Epithelial cell of esophagus (primary cell): ENCODE measurements at regions not wholly inside any gene's neighbourhood (a gene's known extent, or its start where the extent isn't known, plus 50 kb on each side); places are given as distances from the start of the nearest gene placed in this dataset.

Experiments
- DNase-seq: peaks from one replicate; pipeline ENCODE4 v3.0.0; 2010; ENCODE audit warnings: low read depth
- H3K4me3 ChIP-seq: 2 replicates; pipeline ENCODE4 v1.5.1; 2011; ENCODE audit warnings: mild to moderate bottlenecking, low read length, control low read depth
- TF ChIP-seq, protein P1 (sequence below): IDR thresholded peaks from 2 replicates; pipeline ENCODE4 v1.5.1; 2011; ENCODE audit warnings: low read depth, mild to moderate bottlenecking, low read length, control low read depth, inconsistent platforms; ENCODE audit not compliant: insufficient read depth; ENCODE audit errors: missing control alignments

GRCh38 chrX:39883666-39884065, 214.1 kb downstream of the BCOR start:
- no peak for DNase-seq
- TF ChIP-seq, protein P1, sequence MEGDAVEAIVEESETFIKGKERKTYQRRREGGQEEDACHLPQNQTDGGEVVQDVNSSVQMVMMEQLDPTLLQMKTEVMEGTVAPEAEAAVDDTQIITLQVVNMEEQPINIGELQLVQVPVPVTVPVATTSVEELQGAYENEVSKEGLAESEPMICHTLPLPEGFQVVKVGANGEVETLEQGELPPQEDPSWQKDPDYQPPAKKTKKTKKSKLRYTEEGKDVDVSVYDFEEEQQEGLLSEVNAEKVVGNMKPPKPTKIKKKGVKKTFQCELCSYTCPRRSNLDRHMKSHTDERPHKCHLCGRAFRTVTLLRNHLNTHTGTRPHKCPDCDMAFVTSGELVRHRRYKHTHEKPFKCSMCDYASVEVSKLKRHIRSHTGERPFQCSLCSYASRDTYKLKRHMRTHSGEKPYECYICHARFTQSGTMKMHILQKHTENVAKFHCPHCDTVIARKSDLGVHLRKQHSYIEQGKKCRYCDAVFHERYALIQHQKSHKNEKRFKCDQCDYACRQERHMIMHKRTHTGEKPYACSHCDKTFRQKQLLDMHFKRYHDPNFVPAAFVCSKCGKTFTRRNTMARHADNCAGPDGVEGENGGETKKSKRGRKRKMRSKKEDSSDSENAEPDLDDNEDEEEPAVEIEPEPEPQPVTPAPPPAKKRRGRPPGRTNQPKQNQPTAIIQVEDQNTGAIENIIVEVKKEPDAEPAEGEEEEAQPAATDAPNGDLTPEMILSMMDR = no peak
- H3K4me3 ChIP-seq = no peak overlapping the region

DNA sequence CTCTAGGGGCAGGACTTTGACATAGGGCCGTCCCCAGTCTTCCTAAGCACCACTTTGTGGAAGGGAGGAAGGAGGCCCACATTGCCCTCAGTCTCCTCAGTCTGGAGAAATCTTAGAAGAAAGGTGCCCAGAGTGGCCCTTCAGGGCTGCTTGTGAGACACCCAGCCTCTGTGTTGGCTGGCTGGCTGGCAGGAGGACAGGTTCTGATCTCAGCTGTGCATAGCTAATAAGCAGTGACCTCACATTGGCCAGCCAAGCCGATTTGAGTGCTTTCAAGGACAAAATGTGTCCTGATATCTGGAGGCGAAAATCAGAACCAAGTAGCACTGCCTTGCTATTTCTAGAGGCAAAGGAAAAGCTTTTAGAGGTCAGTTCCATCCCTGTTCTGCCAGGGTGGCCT, 211.5 kb downstream of the BCOR start:
- no peak for DNase-seq
- H3K4me3 ChIP-seq = no peak overlapping the region
- TF ChIP-seq, protein P1 = no peak

GRCh38 chrX:39888730-39889129, 209.0 kb downstream of the BCOR start:
- no peak overlapping the region for H3K4me3 ChIP-seq
- DNase-seq = no peak
- TF ChIP-seq, protein P1 = no peak

GRCh38 chrX:39889704-39890103, 208.1 kb downstream of the BCOR start:
- TF ChIP-seq, protein P1 = no peak
- no peak for DNase-seq
- no peak overlapping the region for H3K4me3 ChIP-seq

DNA sequence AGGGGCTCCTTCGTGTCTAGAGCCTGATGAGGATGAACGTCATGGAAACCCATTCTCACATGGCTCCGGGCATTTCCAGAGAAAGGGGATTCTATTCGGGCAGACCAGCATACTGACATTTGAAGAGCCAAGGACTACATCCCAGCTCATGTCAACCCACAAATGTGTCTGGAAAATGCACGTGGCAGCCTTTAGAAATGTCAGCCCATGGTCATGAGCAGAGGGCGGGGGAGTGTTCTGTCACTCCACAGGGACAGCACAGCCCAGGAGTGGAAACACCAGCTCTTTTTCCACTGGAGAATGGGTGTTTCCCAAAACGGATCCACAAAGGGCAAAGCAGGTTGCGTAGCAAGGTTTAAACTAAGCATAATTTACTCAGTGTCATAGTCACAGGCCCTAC, 207.0 kb downstream of the BCOR start:
- DNase-seq = no peak
- H3K4me3 ChIP-seq = no peak overlapping the region
- TF ChIP-seq, protein P1 = no peak

GRCh38 chrX:39891781-39892180, 206.0 kb downstream of the BCOR start:
- H3K4me3 ChIP-seq = no peak overlapping the region
- DNase-seq = peak; percentile 91
- TF ChIP-seq, protein P1 = no peak
